Thyroid gland (tissue), 4 donors: ENCODE measurements at regions not wholly inside any gene's neighbourhood (a gene's known extent, or its start where the extent isn't known, plus 50 kb on each side); places are given as distances from the start of the nearest gene placed in this dataset.
"Not testable (repeated sequence)": the region's sequence is repeated elsewhere in the genome, so short reads cannot be mapped to it uniquely, and the experiment has no call there.

ENCODE experiments used
- DNase-seq, 2 donors: peaks; one replicate each; pipeline ENCODE4 v3.0.0-alpha.2; 2019
- H3K27ac ChIP-seq, 3 donors: fragments of 200-600 bp; sonication (generic); 1 replicate in 2 of 3; 2 replicates in 1 of 3; pipeline ENCODE4 v1.5.1; 2016 to 2019; ENCODE audit warnings: mild to moderate bottlenecking in 1 of 3, moderate library complexity in 1 of 3
- H3K27me3 ChIP-seq: fragments of 200-600 bp; sonication (generic); one replicate; pipeline ENCODE4 v1.5.1; 2019
- H3K36me3 ChIP-seq, 2 donors: fragments of 200-600 bp; sonication (generic); one replicate each; pipeline ENCODE4 v1.5.1; 2016 to 2019
- H3K4me1 ChIP-seq, 2 donors: fragments of 200-600 bp; sonication (generic); one replicate each; pipeline ENCODE4 v1.5.1; 2017 to 2019
- H3K4me3 ChIP-seq, 3 donors: fragments of 200-600 bp; sonication (generic); replicated peaks in 1 of 3; 1 replicate in 2 of 3; 2 replicates in 1 of 3; pipeline ENCODE4 v1.5.1; 2016; ENCODE audit warnings: mild to moderate bottlenecking in 1 of 3
- H3K9me3 ChIP-seq: fragments of 200-600 bp; sonication (generic); one replicate; pipeline ENCODE4 v1.5.1; 2017
- CTCF ChIP-seq, 6 experiments: fragments of 200-600 bp in 3 of 6; fragments of 450-650 bp in 3 of 6; sonication (generic) in 3 of 6; IDR thresholded peaks; one replicate each; pipeline ENCODE4 v1.5.1; 2016 to 2019; ENCODE audit warnings: antibody characterized with exemption in 6 of 6, mild to moderate bottlenecking in 2 of 6, inconsistent platforms in 1 of 6, moderate library complexity in 1 of 6
- POLR2A ChIP-seq, 2 donors: fragments of 450-650 bp; IDR thresholded peaks; one replicate each; pipeline ENCODE4 v1.6.1; 2017; ENCODE audit warnings: antibody characterized with exemption in 2 of 2, mild to moderate bottlenecking in 2 of 2, moderate library complexity in 1 of 2
- WGBS, 2 donors: methylation state at CpG; one replicate each; pipeline ENCODE4 v1.1.5; 2017; 5-methylcytosine and 5-hydroxymethylcytosine counted together
- intact Hi-C: fragments of 100-400 bp; cut with DNase I; formaldehyde crosslinking; loops from one replicate; pipeline ENCODE4 v1.15.1; 2023

GRCh38 chr5:29193972-29194371 lies 1999.5 kb upstream of the CDH6 start:
- no peaks in the 10 kb centered on the region for H3K36me3 ChIP-seq
- 55 to 72% methylated on average over 1 of the region's 1 CpG for WGBS, 2 donors
- H3K27me3 ChIP-seq: no peaks in the 10 kb centered on the region
- intact Hi-C loops: no loop called here
- no peak overlapping the region for H3K4me3 ChIP-seq
- H3K4me1 ChIP-seq: no peaks in the 10 kb centered on the region
- TF ChIP-seq CTCF (IDR thresholded peaks at IDR 0.05) (no peak), POLR2A (IDR thresholded peaks at IDR 0.05) (no peak)
- DNase-seq: no peak
- no peak overlapping the region for H3K27ac ChIP-seq
- no peaks in the 10 kb centered on the region for H3K9me3 ChIP-seq

GRCh38 chr5:29191269-29192048 lies 2002.0 kb upstream of the CDH6 start:
- H3K4me3 ChIP-seq, H3K27me3 ChIP-seq, H3K9me3 ChIP-seq, intact Hi-C loops, H3K4me1 ChIP-seq, H3K27ac ChIP-seq, H3K36me3 ChIP-seq, DNase-seq: not testable (repeated sequence)
- 75 to 81% methylated on average over 20 to 26 of the region's 28 CpGs for WGBS, 2 donors

- H3K36me3 ChIP-seq, H3K9me3 ChIP-seq, intact Hi-C loops, DNase-seq, H3K27ac ChIP-seq, H3K27me3 ChIP-seq, H3K4me3 ChIP-seq, H3K4me1 ChIP-seq: not testable (repeated sequence)
- 63 to 88% methylated on average over 1 of the region's 1 CpG for WGBS, 2 donors
These were observed 2003.1 kb upstream of the CDH6 start for GRCh38 chr5:29190398-29190797.

- WGBS, 2 donors: 84 to 93% methylated on average over 5 of the region's 5 CpGs
- H3K9me3 ChIP-seq, H3K4me1 ChIP-seq, H3K27ac ChIP-seq, H3K36me3 ChIP-seq, DNase-seq, H3K27me3 ChIP-seq, H3K4me3 ChIP-seq, intact Hi-C loops: not testable (repeated sequence)
These were observed 2007.1 kb upstream of the CDH6 start for GRCh38 chr5:29186380-29186779.

- H3K9me3 ChIP-seq: no peaks in the 10 kb centered on the region
These were observed 2007.9 kb upstream of the CDH6 start for GRCh38 chr5:29185558-29185957.

GRCh38 chr5:29175774-29176173 lies 2017.7 kb upstream of the CDH6 start:
- Histone ChIP-seq H3K4me3 (no peak overlapping the region), H3K27ac (no peak overlapping the region), H3K36me3 (no peaks in the 10 kb centered on the region), H3K27me3 (no peaks in the 10 kb centered on the region), H3K4me1 (no peaks in the 10 kb centered on the region), H3K9me3 (no peaks in the 10 kb centered on the region)
- intact Hi-C loops: no loop called here
- DNase-seq: no peak
- TF ChIP-seq CTCF (IDR thresholded peaks at IDR 0.05) (no peak), POLR2A (IDR thresholded peaks at IDR 0.05) (no peak)
- WGBS, 2 donors: 63 to 67% methylated on average over 1 of the region's 1 CpG

More at GRCh38 chr5:29185558-29185957, 2007.9 kb upstream of the CDH6 start:
- DNase-seq: no peak
- intact Hi-C loops: no loop called here
- Histone ChIP-seq H3K27me3 (no peaks in the 10 kb centered on the region), H3K4me3 (no peak overlapping the region), H3K27ac (no peak overlapping the region), H3K4me1 (no peaks in the 10 kb centered on the region), H3K36me3 (no peaks in the 10 kb centered on the region)
- 89 to 91% methylated on average over 1 of the region's 1 CpG for WGBS, 2 donors
- TF ChIP-seq POLR2A (IDR thresholded peaks at IDR 0.05): no peak
- TF ChIP-seq CTCF (IDR thresholded peaks at IDR 0.05): no peak
